GM12873 (cell line): ENCODE measurements at regions not wholly inside any gene's neighbourhood (a gene's known extent, or its start where the extent isn't known, plus 50 kb on each side); places are given as distances from the start of the nearest gene placed in this dataset.

Experiments used
- TF ChIP-seq, protein P1 (sequence below): IDR thresholded peaks from 2 replicates; pipeline ENCODE4 v1.5.1; 2012; ENCODE audit warnings: low read depth, mild to moderate bottlenecking, moderate library complexity, low read length, control low read depth; ENCODE audit not compliant: insufficient read depth; ENCODE audit errors: missing control alignments

DNA sequence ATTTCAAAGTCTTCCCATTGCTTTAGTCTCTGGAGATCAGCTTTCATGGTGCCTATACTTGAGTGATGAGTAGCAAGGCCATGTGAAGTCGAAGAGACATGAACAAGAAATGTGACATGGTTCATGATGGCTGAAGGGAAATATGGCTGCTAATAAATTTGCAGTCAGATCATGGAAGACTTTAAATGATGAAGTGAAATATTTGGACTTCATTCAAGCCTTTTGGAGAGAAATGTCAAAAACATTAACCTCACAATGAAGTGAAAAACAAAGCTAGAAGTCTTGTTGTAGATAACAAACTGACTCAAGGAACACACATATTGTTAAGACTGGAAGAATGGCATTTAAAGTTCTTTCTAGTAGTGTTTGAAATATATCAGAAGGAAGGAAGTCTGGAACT lies 120.3 kb upstream of the CCDC54 start:
- TF ChIP-seq, protein P1, sequence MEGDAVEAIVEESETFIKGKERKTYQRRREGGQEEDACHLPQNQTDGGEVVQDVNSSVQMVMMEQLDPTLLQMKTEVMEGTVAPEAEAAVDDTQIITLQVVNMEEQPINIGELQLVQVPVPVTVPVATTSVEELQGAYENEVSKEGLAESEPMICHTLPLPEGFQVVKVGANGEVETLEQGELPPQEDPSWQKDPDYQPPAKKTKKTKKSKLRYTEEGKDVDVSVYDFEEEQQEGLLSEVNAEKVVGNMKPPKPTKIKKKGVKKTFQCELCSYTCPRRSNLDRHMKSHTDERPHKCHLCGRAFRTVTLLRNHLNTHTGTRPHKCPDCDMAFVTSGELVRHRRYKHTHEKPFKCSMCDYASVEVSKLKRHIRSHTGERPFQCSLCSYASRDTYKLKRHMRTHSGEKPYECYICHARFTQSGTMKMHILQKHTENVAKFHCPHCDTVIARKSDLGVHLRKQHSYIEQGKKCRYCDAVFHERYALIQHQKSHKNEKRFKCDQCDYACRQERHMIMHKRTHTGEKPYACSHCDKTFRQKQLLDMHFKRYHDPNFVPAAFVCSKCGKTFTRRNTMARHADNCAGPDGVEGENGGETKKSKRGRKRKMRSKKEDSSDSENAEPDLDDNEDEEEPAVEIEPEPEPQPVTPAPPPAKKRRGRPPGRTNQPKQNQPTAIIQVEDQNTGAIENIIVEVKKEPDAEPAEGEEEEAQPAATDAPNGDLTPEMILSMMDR = no peak

DNA sequence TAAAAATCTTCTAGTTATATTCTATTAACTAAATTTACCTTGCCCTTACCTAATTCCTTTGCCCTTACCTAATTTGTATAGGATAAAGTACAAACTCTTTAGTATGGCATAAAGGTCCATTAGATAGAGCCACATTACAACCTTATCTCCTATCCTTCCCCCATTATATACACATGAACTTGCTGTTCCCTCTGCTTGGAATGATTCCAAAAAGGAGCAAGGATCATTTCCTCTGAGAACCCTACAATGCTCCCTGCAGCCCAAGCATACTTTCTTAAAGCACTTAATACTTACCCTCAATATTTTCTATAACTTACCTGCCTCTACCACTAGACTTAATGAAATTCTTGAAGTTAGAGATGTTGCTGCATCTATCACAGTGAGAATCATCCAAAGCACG lies 118.9 kb upstream of the CCDC54 start:
- TF ChIP-seq, protein P1 = no peak

DNA sequence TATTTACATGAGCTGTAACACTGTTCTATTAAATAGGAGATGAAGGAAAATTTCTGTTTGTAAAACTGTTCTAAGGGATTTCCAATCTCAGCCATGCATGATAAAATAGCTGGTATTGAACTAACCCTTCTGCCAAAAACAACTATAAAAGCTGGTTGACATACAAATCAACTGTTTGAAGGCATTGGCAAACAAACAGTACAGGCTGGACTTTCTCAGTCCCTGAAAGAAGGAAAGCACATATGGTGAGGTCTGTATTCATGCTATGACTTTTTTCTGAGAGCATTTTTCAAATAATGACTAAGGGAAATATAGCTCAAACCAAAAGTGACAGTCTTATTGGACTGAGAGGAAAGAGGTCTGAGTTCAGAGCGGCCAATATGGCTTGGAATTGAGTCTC lies 117.0 kb upstream of the CCDC54 start:
- TF ChIP-seq, protein P1 = no peak

DNA sequence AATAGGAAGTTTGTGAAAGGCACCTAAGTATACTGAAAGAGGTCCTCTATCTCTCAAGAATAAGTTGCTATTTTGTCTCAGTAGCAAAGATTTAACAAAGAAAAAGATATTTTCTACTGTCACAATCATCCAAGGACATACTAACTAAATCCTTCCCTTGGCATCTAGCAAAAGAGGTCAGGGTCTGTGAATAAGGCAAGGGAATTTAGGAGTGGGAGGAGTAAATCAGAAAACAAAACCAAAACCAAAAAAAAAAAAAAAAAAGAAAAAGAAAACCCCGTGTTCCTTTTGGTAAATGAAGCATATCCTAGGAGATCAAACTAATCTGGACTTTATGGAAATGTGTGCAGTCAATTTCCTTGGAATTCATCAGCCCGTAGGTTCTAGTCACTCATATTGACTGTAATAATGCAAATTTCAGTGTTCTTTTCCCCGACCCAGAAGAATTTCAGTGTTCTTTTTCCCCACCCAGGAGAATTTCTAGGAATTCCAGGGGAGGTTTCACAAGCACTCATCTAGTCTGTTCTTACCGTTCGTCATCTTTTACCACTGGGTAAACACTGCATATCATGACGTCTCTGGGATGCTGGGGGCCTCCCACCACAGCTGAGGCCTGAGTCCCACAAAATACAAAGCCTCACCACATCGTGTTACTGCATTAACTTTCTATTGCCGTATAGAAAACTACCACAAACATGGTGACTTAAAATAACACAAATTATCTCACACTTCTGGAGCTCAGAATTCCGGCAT lies 113.8 kb upstream of the CCDC54 start:
- TF ChIP-seq, protein P1 = no peak

DNA sequence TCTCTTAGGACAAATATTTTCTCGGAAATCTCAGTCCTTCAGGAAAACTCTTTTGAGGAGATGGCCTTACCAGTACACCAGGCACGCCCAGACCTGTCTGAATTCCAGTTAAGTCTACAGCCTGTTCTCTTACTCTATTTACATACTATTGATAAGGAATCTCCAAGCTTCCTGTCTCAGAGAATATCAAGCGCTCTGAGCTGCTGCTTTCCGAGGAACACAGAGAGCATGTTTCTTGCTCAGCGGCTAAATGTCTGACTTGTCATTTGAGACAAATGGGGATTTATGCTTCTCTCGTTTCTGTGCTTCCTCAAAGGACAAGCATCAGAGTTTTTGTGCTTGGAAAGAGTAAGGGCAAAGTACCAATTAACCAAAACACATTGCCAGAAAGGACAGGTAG lies 112.4 kb upstream of the CCDC54 start:
- TF ChIP-seq, protein P1 = no peak

DNA sequence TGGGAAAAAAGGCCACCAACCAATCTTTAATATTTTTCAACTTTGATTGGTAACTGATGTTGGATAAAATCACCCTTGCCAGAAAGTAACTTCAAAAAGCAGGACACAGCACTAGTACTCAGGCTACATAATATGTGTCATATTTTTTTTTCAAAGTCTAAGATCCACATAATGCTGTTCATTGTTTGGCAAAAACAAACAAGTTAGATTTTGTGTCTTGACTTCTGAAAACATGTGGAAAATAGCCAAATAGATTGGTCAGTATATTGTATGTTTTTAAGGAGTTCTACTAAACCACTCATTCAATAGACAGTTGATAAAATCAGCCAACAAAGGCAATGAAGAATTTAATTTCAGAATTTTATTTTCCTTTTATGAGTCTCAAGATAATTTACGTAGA lies 111.7 kb upstream of the CCDC54 start:
- TF ChIP-seq, protein P1 = no peak

DNA sequence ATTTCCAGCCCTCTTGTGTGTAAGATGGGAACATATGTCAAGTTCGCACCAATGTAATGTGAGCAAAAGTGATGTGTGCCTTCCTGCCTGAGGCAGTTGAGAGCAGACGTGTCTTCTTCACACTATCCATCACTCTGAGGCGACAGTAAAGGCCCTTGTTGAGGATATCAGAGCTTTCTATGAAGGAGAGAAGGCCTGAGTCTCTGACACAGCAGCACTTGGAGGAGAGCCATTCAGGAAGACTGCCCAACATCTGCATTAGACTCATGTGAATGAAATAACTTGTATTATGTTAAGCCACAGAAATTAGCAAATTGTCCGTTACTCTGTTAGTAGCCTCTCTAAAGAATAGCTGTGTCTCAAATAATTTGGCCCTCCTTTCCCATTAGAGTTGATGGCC lies 108.8 kb upstream of the CCDC54 start:
- TF ChIP-seq, protein P1 = no peak
